GM19372 (cell line): ENCODE measurements at regions not wholly inside any gene's neighbourhood (a gene's known extent, or its start where the extent isn't known, plus 50 kb on each side); places are given as distances from the start of the nearest gene placed in this dataset.
A peak's percentile ranks its signal among the peaks of the same experiment; 100 is the strongest.

Experiments used
- ATAC-seq: cut with Tn5 transposase; IDR thresholded peaks from one replicate; pipeline ENCODE4 v1.9.1; 2021; ENCODE audit warnings: mild to moderate bottlenecking, low read depth, moderate library complexity; ENCODE audit not compliant: unreplicated experiment

GRCh38 chr3:5270666-5271371, 83.3 kb downstream of the EDEM1 start:
- no peak for ATAC-seq

- no peak for ATAC-seq
These were observed 83.8 kb downstream of the EDEM1 start for GRCh38 chr3:5271372-5271683.

GRCh38 chr3:5272387-5272786, 84.9 kb downstream of the EDEM1 start:
- no peak for ATAC-seq

GRCh38 chr3:5274091-5274490, 86.6 kb downstream of the EDEM1 start:
- ATAC-seq, result no peak

GRCh38 chr3:5275529-5275928, 88.0 kb downstream of the EDEM1 start:
- ATAC-seq, result no peak

GRCh38 chr3:5276934-5277333, 89.4 kb downstream of the EDEM1 start:
- ATAC-seq, result no peak

- ATAC-seq, result no peak
These were observed 90.2 kb downstream of the EDEM1 start for GRCh38 chr3:5277612-5278236.

- no peak for ATAC-seq
These were observed 91.2 kb downstream of the EDEM1 start for GRCh38 chr3:5278666-5279065.

- no peak for ATAC-seq
These were observed 95.2 kb downstream of the EDEM1 start for GRCh38 chr3:5282703-5283102.

GRCh38 chr3:5285439-5285838, 97.9 kb downstream of the EDEM1 start:
- no peak for ATAC-seq

GRCh38 chr3:5290915-5291314, 103.4 kb downstream of the EDEM1 start:
- ATAC-seq, result no peak

- no peak for ATAC-seq
These were observed 105.0 kb downstream of the EDEM1 start for GRCh38 chr3:5292512-5292911.

GRCh38 chr3:5293207-5293606, 105.7 kb downstream of the EDEM1 start:
- no peak for ATAC-seq

- no peak for ATAC-seq
These were observed 106.8 kb downstream of the EDEM1 start for GRCh38 chr3:5294356-5294755.

GRCh38 chr3:5295191-5295690, 107.7 kb downstream of the EDEM1 start:
- no peak for ATAC-seq

- ATAC-seq, result no peak
These were observed 108.9 kb downstream of the EDEM1 start for GRCh38 chr3:5296362-5296761.

- ATAC-seq, result no peak
These were observed 110.4 kb downstream of the EDEM1 start for GRCh38 chr3:5297895-5298294.

GRCh38 chr3:5298453-5298852, 110.9 kb downstream of the EDEM1 start:
- ATAC-seq, result peak; percentile 96

- no peak for ATAC-seq
These were observed 111.7 kb downstream of the EDEM1 start for GRCh38 chr3:5299161-5299560.

GRCh38 chr3:5300638-5301037, 113.1 kb downstream of the EDEM1 start:
- no peak for ATAC-seq

GRCh38 chr3:5301651-5302297, 114.3 kb downstream of the EDEM1 start:
- no peak for ATAC-seq

GRCh38 chr3:5302661-5303060, 115.2 kb downstream of the EDEM1 start:
- ATAC-seq, result no peak
